SK-N-SH (cell line): ENCODE measurements at regions not wholly inside any gene's neighbourhood (a gene's known extent, or its start where the extent isn't known, plus 50 kb on each side); places are given as distances from the start of the nearest gene placed in this dataset.

ENCODE experiments used
- CTCF ChIA-PET: fragments of 300-600, 350-600 bp; formaldehyde crosslinking; extraction: SDS; loops from one replicate; lab custom pipeline; 2021; lab: Yijun Ruan, JAX
- POLR2A ChIA-PET: fragments of 350-600 bp; sonication (Branson Sonifier 250); formaldehyde crosslinking; extraction: SDS; loops from one replicate; lab custom pipeline; 2020; ENCODE audit warnings: antibody characterized with exemption, inconsistent platforms; lab: Yijun Ruan, JAX
- DNase-seq: peaks from one replicate; pipeline ENCODE4 v3.0.0; 2012
- H2AFZ ChIP-seq: fragments of 200-600 bp; sonication (generic); 2 replicates; pipeline ENCODE4 v1.8.1; 2016; ENCODE audit warnings: antibody characterized with exemption, mild to moderate bottlenecking, low read depth
- H3F3A ChIP-seq: fragments of 200-600 bp; sonication (generic); replicated peaks from 2 replicates; pipeline ENCODE3; 2016; ENCODE audit warnings: antibody characterized with exemption, mild to moderate bottlenecking; ENCODE audit not compliant: insufficient read depth
- H3K27ac ChIP-seq, 2 experiments: fragments of 200-500 bp in 1 of 2; fragments of 200-600 bp in 1 of 2; sonication (Bioruptor generic) in 1 of 2; sonication (generic), shearing (Covaris generic) in 1 of 2; 2 replicates each; pipeline versions ENCODE4 v1.5.1 to v1.6.1; 2014 to 2016; ENCODE audit warnings: low read depth in 2 of 2, inconsistent platforms in 1 of 2, low read length in 1 of 2, mild to moderate bottlenecking in 1 of 2, mixed read lengths in 1 of 2
- H3K27me3 ChIP-seq: fragments of 200-600 bp; sonication (generic), shearing (Covaris generic); 2 replicates; pipeline ENCODE4 v1.6.1; 2016; ENCODE audit warnings: mixed run types; ENCODE audit not compliant: insufficient read depth
- H3K36me3 ChIP-seq, 2 experiments: fragments of 200-500 bp in 1 of 2; fragments of 200-600 bp in 1 of 2; sonication (Bioruptor generic) in 1 of 2; sonication (generic) in 1 of 2; replicated peaks in 1 of 2; 2 replicates each; pipeline versions ENCODE3 to v1.5.1; 2014 to 2016; ENCODE audit warnings: low read length in 1 of 2, mild to moderate bottlenecking in 1 of 2; ENCODE audit not compliant: insufficient read depth in 2 of 2, control insufficient read depth in 1 of 2
- H3K4me1 ChIP-seq, 2 experiments: fragments of 200-500 bp in 1 of 2; fragments of 200-600 bp in 1 of 2; sonication (Bioruptor generic) in 1 of 2; sonication (generic), shearing (Covaris generic) in 1 of 2; 2 replicates each; pipeline versions ENCODE4 v1.5.1 to v1.6.1; 2014 to 2016; ENCODE audit warnings: low read depth in 1 of 2, low read length in 1 of 2, mixed run types in 1 of 2; ENCODE audit not compliant: insufficient read depth in 2 of 2, control insufficient read depth in 1 of 2
- H3K4me2 ChIP-seq: fragments of 200-600 bp; sonication (generic), shearing (Covaris generic); 2 replicates; pipeline ENCODE4 v1.6.1; 2017; ENCODE audit warnings: mixed run types
- H3K4me3 ChIP-seq, 2 experiments: fragments of 200-500 bp in 1 of 2; fragments of 200-600 bp in 1 of 2; sonication (Bioruptor generic) in 1 of 2; sonication (generic), shearing (Covaris generic) in 1 of 2; 2 replicates each; pipeline versions ENCODE4 v1.5.1 to v1.8.1; 2014 to 2016; ENCODE audit warnings: low read depth in 2 of 2, inconsistent platforms in 1 of 2, low read length in 1 of 2, mild to moderate bottlenecking in 1 of 2, mixed read lengths in 1 of 2, moderate library complexity in 1 of 2
- H3K79me2 ChIP-seq: fragments of 200-600 bp; sonication (generic); 2 replicates; pipeline ENCODE4 v1.8.1; 2017; ENCODE audit warnings: mild to moderate bottlenecking; ENCODE audit not compliant: insufficient read depth
- H3K9ac ChIP-seq: fragments of 200-600 bp; sonication (generic); 2 replicates; pipeline ENCODE4 v1.6.1; 2017; ENCODE audit warnings: mixed run types
- H3K9me2 ChIP-seq: fragments of 200-600 bp; sonication (generic); 2 replicates; pipeline ENCODE4 v1.6.1; 2017; ENCODE audit warnings: mixed run types
- H3K9me3 ChIP-seq: fragments of 200-600 bp; sonication (generic); 2 replicates; pipeline ENCODE4 v1.6.1; 2017; ENCODE audit warnings: mixed run types, mild to moderate bottlenecking, moderate library complexity
- H4K20me1 ChIP-seq: fragments of 200-600 bp; sonication (generic); 2 replicates; pipeline ENCODE4 v1.6.1; 2017; ENCODE audit warnings: mild to moderate bottlenecking, mixed run types; ENCODE audit not compliant: insufficient read depth
- CHD2 ChIP-seq: fragments of 150-350 bp; IDR thresholded peaks from 2 replicates; pipeline ENCODE4 v1.6.1; 2018; ENCODE audit warnings: low read length; ENCODE audit not compliant: partially characterized antibody
- CTCF ChIP-seq: fragments of 200-600 bp; sonication (generic); IDR thresholded peaks from 2 replicates; pipeline ENCODE4 v1.6.1; 2017; ENCODE audit warnings: antibody characterized with exemption, mild to moderate bottlenecking, moderate library complexity
- ELF1 ChIP-seq: IDR thresholded peaks from 2 replicates; pipeline ENCODE4 v1.4.0; 2012
- EP300 ChIP-seq, 2 experiments: IDR thresholded peaks; 2 replicates each; pipeline versions ENCODE4 v1.4.0 to v1.6.1; 2012; ENCODE audit warnings: borderline replicate concordance in 1 of 2, low read depth in 1 of 2, low read length in 1 of 2
- EZH2phosphoT487 ChIP-seq: fragments of 200-600 bp; sonication (generic); IDR thresholded peaks from 2 replicates; pipeline ENCODE4 v1.6.1; 2017; ENCODE audit warnings: low read depth, mixed run types, mild to moderate bottlenecking, antibody characterized with exemption, moderate library complexity, borderline replicate concordance
- FOXM1 ChIP-seq: IDR thresholded peaks from 2 replicates; pipeline ENCODE4 v1.4.0; 2012; ENCODE audit warnings: low read depth, mild to moderate bottlenecking
- GATA2 ChIP-seq: sonication (generic); formaldehyde crosslinking; IDR thresholded peaks from 2 replicates; pipeline ENCODE4 v1.5.0; 2020; ENCODE audit warnings: mild to moderate bottlenecking, missing genetic modification reagents
- JUND ChIP-seq: IDR thresholded peaks from 2 replicates; pipeline ENCODE4 v1.4.0; 2012
- MAX ChIP-seq: IDR thresholded peaks from 2 replicates; pipeline ENCODE4 v1.4.0; 2012; ENCODE audit warnings: low read depth
- MEF2A ChIP-seq: IDR thresholded peaks from 2 replicates; pipeline ENCODE4 v1.4.0; 2012; ENCODE audit warnings: low read depth, borderline replicate concordance
- MXI1 ChIP-seq: IDR thresholded peaks from 2 replicates; pipeline ENCODE4 v1.6.1; 2012; ENCODE audit warnings: mild to moderate bottlenecking, low read depth, low read length, improper control_type of control experiment
- NFIC ChIP-seq: IDR thresholded peaks from 2 replicates; pipeline ENCODE4 v1.4.0; 2012; ENCODE audit warnings: borderline replicate concordance
- NRF1 ChIP-seq: IDR thresholded peaks from 2 replicates; pipeline ENCODE4 v1.6.1; 2012; ENCODE audit warnings: low read depth, mild to moderate bottlenecking, low read length
- POLR2AphosphoS5 ChIP-seq: IDR thresholded peaks from 2 replicates; pipeline ENCODE4 v1.6.1; 2012; ENCODE audit warnings: low read depth, low read length
- RAD21 ChIP-seq: IDR thresholded peaks from 2 replicates; pipeline ENCODE4 v1.6.1; 2012; ENCODE audit warnings: mild to moderate bottlenecking, low read length
- SIN3A ChIP-seq: IDR thresholded peaks from 2 replicates; pipeline ENCODE4 v1.6.1; 2012; ENCODE audit warnings: low read depth, mild to moderate bottlenecking, low read length, moderate library complexity, borderline replicate concordance
- SMC3 ChIP-seq: IDR thresholded peaks from 2 replicates; pipeline ENCODE4 v1.6.1; 2012; ENCODE audit warnings: low read depth, low read length, improper control_type of control experiment
- TAF1 ChIP-seq: IDR thresholded peaks from 2 replicates; pipeline ENCODE4 v1.6.1; 2012; ENCODE audit warnings: low read depth, mild to moderate bottlenecking, low read length, moderate library complexity, borderline replicate concordance
- TCF12 ChIP-seq: IDR thresholded peaks from 2 replicates; pipeline ENCODE4 v1.4.0; 2012
- TEAD4 ChIP-seq: IDR thresholded peaks from 2 replicates; pipeline ENCODE4 v1.4.0; 2012; ENCODE audit warnings: mild to moderate bottlenecking, borderline replicate concordance; ENCODE audit not compliant: insufficient read depth
- USF2 ChIP-seq: fragments of 150-350 bp; IDR thresholded peaks from 2 replicates; pipeline ENCODE4 v1.6.1; 2017; ENCODE audit warnings: antibody characterized with exemption, low read length, low read depth, borderline replicate concordance
- ZBTB33 ChIP-seq: IDR thresholded peaks from 2 replicates; pipeline ENCODE4 v1.4.0; 2012; ENCODE audit warnings: low read depth, borderline replicate concordance
- whole genome bisulfite sequencing: methylation state at CpG from one replicate; pipeline ENCODE4 v1.1.6; 2017; ENCODE audit warnings: low lambda C conversion rate; 5-methylcytosine and 5-hydroxymethylcytosine counted together

- Histone ChIP-seq H3K27ac (no peak overlapping the region), H3K36me3 (no peaks in the 10 kb centered on the region), H3F3A (no peaks in the 10 kb centered on the region), H3K79me2 (no peaks in the 10 kb centered on the region), H3K9me2 (no peaks in the 10 kb centered on the region), H3K4me3 (no peak overlapping the region), H2AFZ (no peak overlapping the region), H4K20me1 (no peaks in the 10 kb centered on the region), H3K9me3 (no peaks in the 10 kb centered on the region)
- DNase-seq = no peak
- ChIA-PET POLR2A (no interaction called here), CTCF (no interaction called here)
- 38% methylated on average over 6 of the region's 7 CpGs for WGBS
- TF ChIP-seq MAX = no peak
- no peak for TF ChIP-seq POLR2AphosphoS5
- TF ChIP-seq TCF12 = no peak
- no peak for TF ChIP-seq RAD21
- TF ChIP-seq SIN3A = no peak
- no peak for TF ChIP-seq EZH2phosphoT487
- TF ChIP-seq NRF1 = no peak
- TF ChIP-seq MEF2A = no peak
- no peak for TF ChIP-seq NFIC
- no peak for TF ChIP-seq ZBTB33
- no peak for TF ChIP-seq GATA2 (CRISPR knock-in tag)
- no peak for TF ChIP-seq CHD2
- no peak for TF ChIP-seq FOXM1
- no peak for TF ChIP-seq USF2
- no peak for TF ChIP-seq EP300 (IDR thresholded peaks at IDR 0.05; ENCODE audit: borderline replicate concordance in 1 of 2, low read depth in 1 of 2, low read length in 1 of 2)
- TF ChIP-seq, all 33 proteins: peak for 0
- Histone ChIP-seq H3K27me3 (peaks cover 21% of the 10 kb centered on the region; the same call in 1 of the 2 replicates), H3K4me2 (no peak overlapping the region), H3K9ac (no peak overlapping the region), H3K4me1 (peaks cover 0 to 12% of the 10 kb centered on the region in 2 experiments; a peak in 1 of 4 replicates)
These were observed 232.7 kb downstream of the TTC32 start for GRCh38 chr2:19669126-19669525.

GRCh38 chr2:19667536-19667949, 234.2 kb downstream of the TTC32 start:
- no peak overlapping the region for H3K27ac ChIP-seq
- POLR2A ChIA-PET = no interaction called here
- no peak for TF ChIP-seq TCF12
- TF ChIP-seq ZBTB33 = no peak
- TF ChIP-seq FOXM1 = no peak
- no peak for TF ChIP-seq JUND
- TF ChIP-seq SMC3 = no peak
- no peak for TF ChIP-seq EP300 (IDR thresholded peaks at IDR 0.05; ENCODE audit: borderline replicate concordance in 1 of 2, low read depth in 1 of 2, low read length in 1 of 2)
- TF ChIP-seq MAX = no peak
- TF ChIP-seq ELF1 = no peak
- TF ChIP-seq MXI1 = no peak
- TF ChIP-seq TAF1 = no peak
- TF ChIP-seq CTCF = no peak
- TF ChIP-seq TEAD4 = no peak
- TF ChIP-seq EZH2phosphoT487 = no peak

More at GRCh38 chr2:19667536-19667949, 234.2 kb downstream of the TTC32 start:
- no peaks in the 10 kb centered on the region for H4K20me1 ChIP-seq
- no peaks in the 10 kb centered on the region for H3K9me3 ChIP-seq
- H3K36me3 ChIP-seq = no peaks in the 10 kb centered on the region
- CTCF ChIA-PET = interaction anchor here (0.7 to 1.2 kb wide), 4 partner anchors 9 to 99 kb away, joined by 3 read pairs; no protein-coding TSS in a partner anchor
- H3K9me2 ChIP-seq = no peaks in the 10 kb centered on the region
- no peaks in the 10 kb centered on the region for H3F3A ChIP-seq
- H3K79me2 ChIP-seq = no peaks in the 10 kb centered on the region
- WGBS = 49% methylated on average over 8 of the region's 8 CpGs
- DNase-seq = no peak
- no peaks in the 10 kb centered on the region for H3K4me1 ChIP-seq
- no peak overlapping the region for H3K4me3 ChIP-seq
- H2AFZ ChIP-seq = no peak overlapping the region
- H3K4me2 ChIP-seq = no peak overlapping the region
- H3K27me3 ChIP-seq = peaks cover 21% of the 10 kb centered on the region; the same call in 1 of the 2 replicates
- H3K9ac ChIP-seq = no peak overlapping the region
